ENCODE measurements at regions not wholly inside any gene's neighbourhood (a gene's known extent, or its start where the extent isn't known, plus 50 kb on each side); places are given as distances from the start of the nearest gene placed in this dataset.
"Not testable (repeated sequence)": the region's sequence is repeated elsewhere in the genome, so short reads cannot be mapped to it uniquely, and the experiment has no call there.

DNA sequence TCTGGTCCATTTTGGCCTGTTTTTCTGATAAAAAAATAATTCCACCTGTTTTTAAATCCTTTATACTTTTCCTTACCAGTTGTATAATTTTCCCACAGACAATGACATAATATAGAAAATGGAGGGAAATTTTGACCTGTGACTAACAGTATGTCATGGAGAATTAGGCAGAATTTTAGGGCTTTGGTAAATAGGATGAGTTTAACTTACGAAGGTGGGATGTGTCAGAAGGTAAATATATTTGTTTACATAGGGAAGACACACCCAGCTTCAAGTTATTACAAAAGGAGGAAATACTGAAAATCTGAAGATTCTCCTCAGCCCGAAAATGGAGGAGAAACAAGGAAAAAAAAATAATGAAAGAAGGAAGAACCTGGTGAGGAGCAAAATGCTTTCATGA, 64.6 kb upstream of the PPP3CA start:
- no peak for TF ChIP-seq CEBPB (IDR thresholded peaks at IDR 0.05; ENCODE audit: borderline replicate concordance in 1 of 2, low read depth in 2 of 2, low read length in 2 of 2)
- TF ChIP-seq RAD51 (IDR thresholded peaks at IDR 0.05) = no peak
- TF ChIP-seq NBN (IDR thresholded peaks at IDR 0.05) = no peak
- no peak for TF ChIP-seq TBL1XR1 (IDR thresholded peaks at IDR 0.05; ENCODE audit: low read depth, low read length)
- TF ChIP-seq, protein P1, sequence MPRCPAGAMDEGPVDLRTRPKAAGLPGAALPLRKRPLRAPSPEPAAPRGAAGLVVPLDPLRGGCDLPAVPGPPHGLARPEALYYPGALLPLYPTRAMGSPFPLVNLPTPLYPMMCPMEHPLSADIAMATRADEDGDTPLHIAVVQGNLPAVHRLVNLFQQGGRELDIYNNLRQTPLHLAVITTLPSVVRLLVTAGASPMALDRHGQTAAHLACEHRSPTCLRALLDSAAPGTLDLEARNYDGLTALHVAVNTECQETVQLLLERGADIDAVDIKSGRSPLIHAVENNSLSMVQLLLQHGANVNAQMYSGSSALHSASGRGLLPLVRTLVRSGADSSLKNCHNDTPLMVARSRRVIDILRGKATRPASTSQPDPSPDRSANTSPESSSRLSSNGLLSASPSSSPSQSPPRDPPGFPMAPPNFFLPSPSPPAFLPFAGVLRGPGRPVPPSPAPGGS (IDR thresholded peaks at IDR 0.05; ENCODE audit: borderline replicate concordance, insufficient read depth, low read depth, low read length, poor library complexity, severe bottlenecking) = no peak
- no peak for TF ChIP-seq SMC3 (IDR thresholded peaks at IDR 0.05; ENCODE audit: borderline replicate concordance, low read length)
- no peak for TF ChIP-seq YBX1 (IDR thresholded peaks at IDR 0.05)
- no peak for TF ChIP-seq MYB (IDR thresholded peaks at IDR 0.05; ENCODE audit: borderline replicate concordance, low read depth, low read length)
- TF ChIP-seq, protein P2, sequence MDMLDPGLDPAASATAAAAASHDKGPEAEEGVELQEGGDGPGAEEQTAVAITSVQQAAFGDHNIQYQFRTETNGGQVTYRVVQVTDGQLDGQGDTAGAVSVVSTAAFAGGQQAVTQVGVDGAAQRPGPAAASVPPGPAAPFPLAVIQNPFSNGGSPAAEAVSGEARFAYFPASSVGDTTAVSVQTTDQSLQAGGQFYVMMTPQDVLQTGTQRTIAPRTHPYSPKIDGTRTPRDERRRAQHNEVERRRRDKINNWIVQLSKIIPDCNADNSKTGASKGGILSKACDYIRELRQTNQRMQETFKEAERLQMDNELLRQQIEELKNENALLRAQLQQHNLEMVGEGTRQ (IDR thresholded peaks at IDR 0.05; ENCODE audit: borderline replicate concordance, low read depth, low read length) = no peak
- TF ChIP-seq CHD2 (IDR thresholded peaks at IDR 0.05; ENCODE audit: borderline replicate concordance, low read depth, low read length) = no peak
- no peak for TF ChIP-seq ZNF217 (IDR thresholded peaks at IDR 0.05)
- TF ChIP-seq BMI1 (IDR thresholded peaks at IDR 0.05; ENCODE audit: borderline replicate concordance) = no peak
- TF ChIP-seq TARDBP (IDR thresholded peaks at IDR 0.05; ENCODE audit: borderline replicate concordance) = no peak
- TF ChIP-seq STAT1 (conservative IDR thresholded peaks at IDR 0.05) = no peak
- TF ChIP-seq IRF4 (IDR thresholded peaks at IDR 0.05; ENCODE audit: low read depth, low read length) = no peak
- TF ChIP-seq EP300 (IDR thresholded peaks at IDR 0.05; ENCODE audit: borderline replicate concordance in 1 of 2, control insufficient read depth in 1 of 2, low read depth in 2 of 2, low read length in 2 of 2) = no peak
- TF ChIP-seq DPF2 (IDR thresholded peaks at IDR 0.05) = no peak
- H3K4me2 ChIP-seq (ENCODE audit: control insufficient read depth, insufficient read depth) = no peak overlapping the region
- no peaks in the 10 kb centered on the region for H4K20me1 ChIP-seq (ENCODE audit: control insufficient read depth, insufficient read depth)
- H3K9ac ChIP-seq (ENCODE audit: control insufficient read depth, insufficient read depth, low read length) = no peak overlapping the region
- CTCF ChIA-PET = no interaction called here
- RAD21 ChIA-PET (ENCODE audit: unreplicated experiment) = no interaction called here
- H3K4me3 ChIP-seq = no peak overlapping the region
- FAIRE-seq = no peak
- peaks cover 7% of the 10 kb centered on the region; the same call in 1 of the 3 replicates for H3K9me3 ChIP-seq (replicated peaks; ENCODE audit: control insufficient read depth, insufficient read depth, low read length)
- 74% methylated on average over 2 of the region's 2 CpGs for WGBS (ENCODE audit: insufficient coverage, insufficient replicate concordance, low lambda C conversion rate, missing lambda C conversion rate)
- H3K4me1 ChIP-seq (ENCODE audit: control insufficient read depth, insufficient read depth, low read length) = no peaks in the 10 kb centered on the region
- in situ Hi-C loops (cut with MboI) (no loop called here), intact Hi-C loops (cut with micrococcal nuclease; ENCODE audit: unreplicated experiment) (loop anchor here (10.0 kb wide), 1 partner anchor 393 kb away; no protein-coding TSS in a partner anchor)
- no peak for ATAC-seq
- SMC1A ChIA-PET (ENCODE audit: uncharacterized antibody, unreplicated experiment) = interaction anchor here (1.0 kb wide), 1 partner anchor 10 kb away, joined by 6 read pairs; no protein-coding TSS in a partner anchor
- H3K79me2 ChIP-seq (ENCODE audit: control insufficient read depth, insufficient read depth, low read length) = no peaks in the 10 kb centered on the region
- H2AFZ ChIP-seq (ENCODE audit: control insufficient read depth, low read depth, low read length) = no peak overlapping the region
- H3K27ac ChIP-seq (ENCODE audit: control insufficient read depth, insufficient read depth) = no peak overlapping the region
- POLR2A ChIA-PET = no interaction called here
- no peaks in the 10 kb centered on the region for H3K27me3 ChIP-seq (replicated peaks in 1 of 2; ENCODE audit: control insufficient read depth in 2 of 2, insufficient read depth in 2 of 2, low read length in 1 of 2)
- no peaks in the 10 kb centered on the region for H3K36me3 ChIP-seq (ENCODE audit: control insufficient read depth in 2 of 2, insufficient read depth in 2 of 2, low read length in 1 of 2)
- no TSS peak for BruUV-seq (replicated peaks)
- DNase-seq (ENCODE audit: low read depth, low spot score) = no peak

DNA sequence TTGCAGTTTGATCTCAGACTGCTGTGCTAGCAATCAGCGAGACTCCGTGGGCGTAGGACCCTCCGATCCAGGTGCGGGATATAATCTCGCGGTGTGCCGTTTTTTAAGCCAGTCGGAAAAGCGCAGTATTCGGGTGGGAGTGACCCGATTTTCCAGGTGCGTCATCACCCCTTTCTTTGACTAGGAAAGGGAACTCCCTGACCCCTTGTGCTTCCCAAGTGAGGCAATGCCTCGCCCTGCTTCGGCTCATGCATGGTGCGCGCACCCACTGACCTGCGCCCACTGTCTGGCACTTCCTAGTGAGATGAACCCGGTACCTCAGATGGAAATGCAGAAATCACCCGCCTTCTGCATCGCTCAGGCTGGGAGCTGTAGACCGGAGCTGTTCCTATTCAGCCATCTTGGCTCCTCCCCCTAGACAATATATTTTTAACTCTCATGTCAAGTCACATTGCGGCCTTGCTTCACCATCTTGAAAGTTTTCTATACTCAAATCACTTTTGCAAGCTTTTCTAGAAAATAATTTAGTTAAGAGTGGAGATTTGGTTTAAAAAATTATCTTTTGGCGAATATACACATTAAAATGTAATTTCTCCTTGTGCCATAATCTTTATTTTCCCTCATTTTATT, 64.1 kb upstream of the PPP3CA start:
- not testable (repeated sequence) for H3K4me3 ChIP-seq

More for the DNA sequence above, 64.1 kb upstream of the PPP3CA start:
- intact Hi-C loops (cut with micrococcal nuclease; ENCODE audit: unreplicated experiment) = loop anchor here (10.0 kb wide), 1 partner anchor 393 kb away; no protein-coding TSS in a partner anchor
- FAIRE-seq; CTCF ChIA-PET; H4K20me1 ChIP-seq (ENCODE audit: control insufficient read depth, insufficient read depth); BruUV-seq (replicated peaks); SMC1A ChIA-PET (ENCODE audit: uncharacterized antibody, unreplicated experiment); in situ Hi-C loops (cut with MboI); H3K4me1 ChIP-seq (ENCODE audit: control insufficient read depth, insufficient read depth, low read length); H3K9me3 ChIP-seq (replicated peaks; ENCODE audit: control insufficient read depth, insufficient read depth, low read length); ATAC-seq; H3K36me3 ChIP-seq (ENCODE audit: control insufficient read depth in 2 of 2, insufficient read depth in 2 of 2, low read length in 1 of 2); DNase-seq (ENCODE audit: low read depth, low spot score); H3K9ac ChIP-seq (ENCODE audit: control insufficient read depth, insufficient read depth, low read length); H3K79me2 ChIP-seq (ENCODE audit: control insufficient read depth, insufficient read depth, low read length); RAD21 ChIA-PET (ENCODE audit: unreplicated experiment); POLR2A ChIA-PET; H3K4me2 ChIP-seq (ENCODE audit: control insufficient read depth, insufficient read depth); H2AFZ ChIP-seq (ENCODE audit: control insufficient read depth, low read depth, low read length); H3K27ac ChIP-seq (ENCODE audit: control insufficient read depth, insufficient read depth); H3K27me3 ChIP-seq (replicated peaks in 1 of 2; ENCODE audit: control insufficient read depth in 2 of 2, insufficient read depth in 2 of 2, low read length in 1 of 2): not testable (repeated sequence)
- WGBS (ENCODE audit: insufficient coverage, insufficient replicate concordance, low lambda C conversion rate, missing lambda C conversion rate) = 85% methylated on average over 19 of the region's 24 CpGs
